RWPE2 (cell line): ENCODE measurements at regions not wholly inside any gene's neighbourhood (a gene's known extent, or its start where the extent isn't known, plus 50 kb on each side); places are given as distances from the start of the nearest gene placed in this dataset.
"Not testable (repeated sequence)": the region's sequence is repeated elsewhere in the genome, so short reads cannot be mapped to it uniquely, and the experiment has no call there.

Experiments used
- ATAC-seq: fragments of 200-7000 bp; cut with Tn5 transposase; 3 replicates; pipeline ENCODE4 v1.9.1; 2021; ENCODE audit warnings: low read depth
- DNase-seq: peaks from one replicate; pipeline ENCODE4 v3.0.0-alpha.2; 2020; ENCODE audit warnings: low spot score
- H3K27ac ChIP-seq: fragments of 450-650 bp; 2 replicates; pipeline ENCODE4 v1.5.1; 2017; ENCODE audit warnings: mild to moderate bottlenecking; ENCODE audit not compliant: poor library complexity, severe bottlenecking
- H3K27me3 ChIP-seq: fragments of 250-450 bp; sonication (Bioruptor Pico); 2 replicates; pipeline ENCODE4 v1.5.1; 2021; ENCODE audit warnings: mild to moderate bottlenecking, moderate library complexity; ENCODE audit not compliant: insufficient read depth, poor library complexity, severe bottlenecking
- H3K36me3 ChIP-seq: fragments of 250-450 bp; sonication (Bioruptor Pico); 2 replicates; pipeline ENCODE4 v1.5.1; 2020; ENCODE audit warnings: low read depth, mild to moderate bottlenecking, moderate library complexity
- H3K4me1 ChIP-seq: fragments of 250-450 bp; sonication (Bioruptor Pico); 2 replicates; pipeline ENCODE4 v1.5.1; 2021; ENCODE audit warnings: mild to moderate bottlenecking, moderate library complexity; ENCODE audit not compliant: insufficient read depth, poor library complexity, severe bottlenecking
- H3K4me3 ChIP-seq: fragments of 250-450 bp; sonication (Bioruptor Pico); 2 replicates; pipeline ENCODE4 v1.5.1; 2021; ENCODE audit warnings: mild to moderate bottlenecking, moderate library complexity; ENCODE audit not compliant: severe bottlenecking
- H3K9me3 ChIP-seq: fragments of 250-450 bp; sonication (Bioruptor Pico); 2 replicates; pipeline ENCODE4 v1.5.1; 2021; ENCODE audit warnings: mild to moderate bottlenecking, moderate library complexity; ENCODE audit not compliant: severe bottlenecking
- CTCF ChIP-seq: fragments of 450-650 bp; IDR thresholded peaks from one replicate; pipeline ENCODE4 v1.5.1; 2017; ENCODE audit warnings: mild to moderate bottlenecking, moderate library complexity; ENCODE audit not compliant: poor library complexity, severe bottlenecking

GRCh38 chr4:60726779-60727178 is 473.3 kb upstream of the ADGRL3 start:
- Histone ChIP-seq H3K9me3 (no peaks in the 10 kb centered on the region), H3K4me1 (peaks cover 27% of the 10 kb centered on the region), H3K27ac (no peak overlapping the region), H3K27me3 (no peaks in the 10 kb centered on the region), H3K36me3 (no peaks in the 10 kb centered on the region), H3K4me3 (no peak overlapping the region)
- ATAC-seq, result no peak
- TF ChIP-seq CTCF, result no peak
- no peak for DNase-seq

DNA sequence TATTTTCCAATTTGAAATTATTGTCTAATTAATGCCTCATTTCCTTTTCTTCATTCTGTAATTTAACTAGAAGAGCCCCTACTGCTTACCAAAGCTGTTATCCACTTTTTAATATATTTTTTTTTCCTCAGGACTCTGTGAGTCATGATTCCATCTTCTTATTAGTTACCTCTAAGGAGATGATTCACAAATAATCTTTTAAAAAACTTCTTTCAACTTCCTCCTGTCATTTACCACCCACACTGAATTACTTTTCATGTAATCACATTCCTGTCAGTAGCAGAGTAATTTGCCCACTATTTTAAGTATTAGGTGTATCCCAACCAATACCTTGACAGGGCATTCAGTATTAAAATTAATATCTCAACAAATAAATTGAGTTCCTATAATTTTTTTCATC is 470.9 kb upstream of the ADGRL3 start:
- Histone ChIP-seq H3K36me3 (no peaks in the 10 kb centered on the region), H3K4me1 (peaks cover 19% of the 10 kb centered on the region), H3K4me3 (no peak overlapping the region), H3K27ac (no peak overlapping the region), H3K27me3 (no peaks in the 10 kb centered on the region), H3K9me3 (no peaks in the 10 kb centered on the region)
- TF ChIP-seq CTCF, result no peak
- ATAC-seq, result peak; percentile 63
- no peak for DNase-seq

GRCh38 chr4:60729764-60730163 is 470.4 kb upstream of the ADGRL3 start:
- not testable (repeated sequence) for ATAC-seq, H3K27me3 ChIP-seq, H3K36me3 ChIP-seq, H3K4me3 ChIP-seq, DNase-seq, H3K27ac ChIP-seq, H3K9me3 ChIP-seq
- peaks cover 13% of the 10 kb centered on the region for H3K4me1 ChIP-seq

- no peaks in the 10 kb centered on the region for H3K27me3 ChIP-seq
- peak; percentile 75 for ATAC-seq
- TF ChIP-seq CTCF, result no peak
- H3K9me3 ChIP-seq, result no peaks in the 10 kb centered on the region
- H3K36me3 ChIP-seq, result no peaks in the 10 kb centered on the region
- H3K4me3 ChIP-seq, result no peak overlapping the region
- peaks cover 11% of the 10 kb centered on the region for H3K4me1 ChIP-seq
- DNase-seq, result no peak
- no peak overlapping the region for H3K27ac ChIP-seq
These were observed 462.3 kb upstream of the ADGRL3 start for GRCh38 chr4:60737858-60738257.

GRCh38 chr4:60743654-60744053 is 456.5 kb upstream of the ADGRL3 start:
- DNase-seq, result no peak
- no peak for TF ChIP-seq CTCF
- ATAC-seq, result no peak
- H3K9me3 ChIP-seq, result no peaks in the 10 kb centered on the region
- H3K27ac ChIP-seq, result no peak overlapping the region
- H3K4me3 ChIP-seq, result no peak overlapping the region
- no peaks in the 10 kb centered on the region for H3K27me3 ChIP-seq
- no peaks in the 10 kb centered on the region for H3K4me1 ChIP-seq
- no peaks in the 10 kb centered on the region for H3K36me3 ChIP-seq
